LoVo (cell line): ENCODE measurements at regions not wholly inside any gene's neighbourhood (a gene's known extent, or its start where the extent isn't known, plus 50 kb on each side); places are given as distances from the start of the nearest gene placed in this dataset.

Source experiments
- DNase-seq: peaks from one replicate; pipeline ENCODE4 v3.0.0-alpha.2; 2016; ENCODE audit warnings: low spot score

GRCh38 chr2:146669735-146670134 lies 1175.1 kb upstream of the ACVR2A start:
- no peak for DNase-seq

- DNase-seq: no peak
These were observed 1178.5 kb upstream of the ACVR2A start for GRCh38 chr2:146666340-146666739.

DNA sequence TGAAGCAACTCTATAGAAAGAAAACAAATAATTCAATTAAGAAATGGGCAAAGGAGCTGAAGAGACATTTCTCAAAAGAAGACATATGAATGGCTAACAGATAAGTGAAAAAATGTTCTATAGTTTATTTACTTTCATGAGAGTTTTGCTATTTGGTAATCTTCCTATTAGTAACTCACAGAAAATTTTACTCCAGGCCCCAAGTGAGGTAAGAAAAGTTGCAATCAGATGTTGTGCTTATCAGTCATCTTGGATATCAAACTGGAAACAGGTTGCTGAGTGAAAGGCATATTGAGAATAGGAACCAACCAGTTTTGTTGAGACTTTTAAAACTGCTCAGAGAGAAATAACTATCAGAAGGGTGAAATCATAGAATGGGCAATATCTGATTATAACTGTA lies 1179.0 kb upstream of the ACVR2A start:
- no peak for DNase-seq

DNA sequence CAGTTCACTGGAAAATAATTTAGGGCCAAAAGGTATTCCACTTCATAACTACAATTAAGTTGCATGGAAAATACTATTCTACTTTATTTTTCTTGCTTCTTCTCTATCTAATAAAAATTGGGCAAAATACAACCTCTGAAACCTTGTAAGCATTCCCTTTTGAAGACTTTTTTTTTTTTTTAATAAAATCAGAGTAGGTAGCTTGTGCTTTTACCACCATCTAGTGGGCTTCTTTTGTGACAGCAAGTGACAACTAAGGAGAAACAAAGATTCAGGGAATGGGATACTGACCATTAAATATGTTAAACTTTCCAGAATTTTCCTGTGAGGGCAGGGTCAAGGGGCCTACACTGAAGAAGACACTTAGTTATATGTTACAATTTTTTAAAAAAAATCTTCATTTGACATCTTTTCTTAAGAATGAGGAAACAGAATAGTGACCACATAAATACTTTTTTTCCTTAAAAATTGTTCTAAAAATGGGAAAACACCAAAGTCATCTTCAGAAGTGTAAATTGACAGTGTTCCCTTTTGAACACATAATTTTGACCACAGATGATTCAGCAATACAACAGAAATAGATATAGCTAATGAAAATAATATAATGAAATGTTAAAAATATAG lies 1183.2 kb upstream of the ACVR2A start:
- DNase-seq: peak; percentile 44

DNA sequence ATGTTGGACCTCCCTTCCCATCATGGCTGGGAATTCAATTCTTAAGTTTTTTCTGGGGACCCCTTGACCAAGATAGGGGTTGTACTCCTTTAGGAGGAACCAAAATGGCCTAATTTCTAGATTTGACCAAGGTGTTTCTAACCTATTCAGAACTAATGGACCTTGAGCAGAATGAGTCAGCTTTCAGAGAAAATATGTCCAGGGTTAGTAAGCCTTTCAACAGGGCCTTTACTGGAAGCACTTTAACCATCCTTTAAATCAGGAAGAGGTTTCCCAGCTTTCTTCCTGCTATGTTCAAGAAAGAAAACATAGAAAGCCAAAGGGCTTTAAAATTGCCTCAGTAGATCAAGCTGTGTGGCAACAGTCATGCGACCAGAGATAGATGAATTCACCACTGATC lies 1184.9 kb upstream of the ACVR2A start:
- no peak for DNase-seq

DNA sequence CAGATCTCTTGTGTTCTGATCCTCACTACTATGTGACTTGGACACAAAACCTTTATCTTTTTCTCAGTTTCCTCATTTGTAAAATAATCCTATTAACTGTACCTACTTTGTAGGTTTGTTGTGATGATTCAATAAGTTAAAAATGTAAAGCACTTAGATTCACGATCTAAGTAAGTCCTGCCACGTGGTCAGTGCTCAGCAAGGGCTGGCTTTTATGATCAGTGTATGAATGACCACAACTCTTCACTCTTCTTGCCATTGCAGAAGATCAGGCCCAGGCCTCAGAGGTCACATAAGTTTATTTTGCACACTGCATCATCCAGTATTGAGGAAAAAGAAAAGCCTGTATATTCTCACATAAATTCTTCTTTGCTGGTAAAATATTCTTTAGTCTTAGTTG lies 1192.5 kb upstream of the ACVR2A start:
- no peak for DNase-seq

DNA sequence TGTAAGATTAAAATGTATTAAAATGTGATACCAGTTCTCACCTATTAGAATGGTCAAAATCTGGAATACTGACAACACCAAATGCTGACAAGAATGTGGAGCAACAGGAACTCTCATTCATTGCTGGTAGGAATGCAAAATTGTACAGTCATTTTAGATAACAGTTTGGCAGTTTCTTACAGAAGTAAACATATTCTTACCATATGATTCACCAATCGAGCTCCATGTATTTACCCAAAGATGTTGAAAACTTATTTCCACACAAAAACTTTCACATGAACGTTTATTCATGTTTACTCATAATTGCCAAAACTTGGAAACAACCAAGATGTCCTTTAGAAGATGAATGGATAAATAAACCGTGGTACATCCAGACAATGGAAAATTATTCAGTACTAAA lies 1193.5 kb upstream of the ACVR2A start:
- DNase-seq: no peak

DNA sequence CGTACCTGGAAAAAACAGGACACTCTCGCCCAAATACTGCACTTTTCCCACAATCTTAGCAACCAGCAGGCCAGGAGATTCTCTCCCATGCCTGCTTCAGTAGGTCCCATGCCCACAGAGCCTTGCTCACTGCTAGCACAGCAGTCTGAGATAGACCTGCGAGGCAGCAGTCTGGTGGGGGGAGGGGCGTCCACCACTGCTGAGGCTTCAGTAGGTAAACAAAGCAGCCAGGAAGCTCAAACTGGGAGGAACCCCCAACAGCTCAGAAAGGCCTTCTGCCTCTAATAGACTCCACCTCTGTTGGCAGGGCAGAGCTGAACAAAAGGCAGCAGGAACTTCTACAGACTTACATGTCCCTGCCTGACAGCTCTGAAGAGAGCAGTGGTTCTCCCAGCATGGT lies 1202.8 kb upstream of the ACVR2A start:
- DNase-seq: no peak

- DNase-seq: peak; percentile 60
These were observed 1210.4 kb upstream of the ACVR2A start for GRCh38 chr2:146634230-146635097.

DNA sequence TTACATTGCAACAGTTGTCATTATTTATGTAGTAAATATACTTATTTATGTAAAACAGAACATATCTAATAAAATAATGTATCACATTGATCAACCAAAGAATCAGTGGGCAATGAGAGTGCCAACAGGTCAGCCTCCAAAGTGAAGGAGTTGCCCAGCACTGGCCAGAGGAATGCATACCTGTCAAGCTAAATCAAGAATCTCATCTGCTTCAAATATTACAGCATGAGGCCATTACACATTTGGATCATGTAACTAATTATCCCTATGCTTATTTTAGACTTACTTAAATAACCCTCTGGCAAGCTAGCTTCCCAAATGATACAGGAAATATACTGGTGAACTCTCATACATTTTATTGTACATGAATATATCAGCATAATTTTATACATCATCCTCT lies 1211.7 kb upstream of the ACVR2A start:
- DNase-seq: no peak

DNA sequence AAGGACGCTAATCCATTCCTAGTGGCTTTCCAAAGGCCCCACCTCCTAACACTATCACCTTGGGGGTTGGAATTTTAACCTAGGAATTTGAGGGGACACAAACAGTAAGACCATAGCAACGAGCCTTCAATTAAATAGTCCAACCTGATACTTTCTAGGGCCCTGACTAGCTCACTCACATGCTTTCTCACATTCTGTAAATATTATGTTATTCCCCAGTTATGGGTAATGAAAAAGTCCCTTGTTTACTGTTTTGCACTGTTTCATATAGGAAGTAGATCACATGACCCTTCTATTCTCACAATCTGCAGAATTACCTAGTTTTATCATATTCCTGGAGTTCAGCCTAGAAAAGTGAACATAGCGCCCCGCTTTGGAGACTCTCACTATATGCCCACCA lies 1212.1 kb upstream of the ACVR2A start:
- DNase-seq: no peak

GRCh38 chr2:146624430-146625160 lies 1220.2 kb upstream of the ACVR2A start:
- DNase-seq: no peak

- DNase-seq: no peak
These were observed 1221.1 kb upstream of the ACVR2A start for GRCh38 chr2:146623771-146624170.

- no peak for DNase-seq
These were observed 1223.2 kb upstream of the ACVR2A start for GRCh38 chr2:146621656-146622055.

GRCh38 chr2:146615778-146616177 lies 1229.1 kb upstream of the ACVR2A start:
- no peak for DNase-seq

- DNase-seq: peak; percentile 3
These were observed 1236.3 kb upstream of the ACVR2A start for GRCh38 chr2:146608490-146608889.

GRCh38 chr2:146604521-146604920 lies 1240.3 kb upstream of the ACVR2A start:
- no peak for DNase-seq

DNA sequence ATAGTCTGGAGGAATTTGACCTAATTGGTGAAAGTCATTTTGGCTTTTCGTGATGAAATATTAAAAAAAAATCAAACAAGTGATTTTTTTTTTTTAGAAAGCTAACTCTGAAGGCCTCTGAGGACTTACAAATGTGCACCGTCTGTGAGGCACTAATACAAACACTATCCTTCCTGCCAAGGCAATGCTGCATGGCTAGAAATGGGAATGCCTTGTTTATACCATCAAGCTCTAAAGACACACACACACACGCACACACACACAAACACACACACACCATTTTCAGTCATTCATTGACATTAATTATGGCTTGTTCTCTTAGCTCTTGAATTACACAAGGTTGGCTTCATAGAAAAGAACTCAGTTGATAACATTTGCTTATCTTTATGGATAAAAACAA lies 1242.0 kb upstream of the ACVR2A start:
- DNase-seq: no peak

DNA sequence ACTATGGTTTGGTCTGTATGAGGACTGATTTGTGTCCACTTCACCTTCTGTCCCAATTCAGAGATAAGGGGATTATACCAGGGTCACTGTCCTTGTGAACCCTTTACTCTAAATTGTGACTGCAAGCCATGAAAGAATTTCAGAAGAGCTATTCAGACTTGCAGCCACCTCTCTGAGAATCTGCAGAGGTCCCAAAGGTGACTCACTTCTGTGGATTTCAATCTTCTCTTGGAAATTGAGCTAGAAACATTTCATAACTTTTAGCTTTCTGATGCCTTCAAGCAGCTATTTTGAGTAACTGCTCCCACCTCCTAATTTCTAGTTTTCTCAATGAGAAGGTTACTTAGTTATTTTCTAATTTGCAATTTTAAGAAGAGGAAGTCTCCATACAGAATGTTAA lies 1242.4 kb upstream of the ACVR2A start:
- DNase-seq: no peak

DNA sequence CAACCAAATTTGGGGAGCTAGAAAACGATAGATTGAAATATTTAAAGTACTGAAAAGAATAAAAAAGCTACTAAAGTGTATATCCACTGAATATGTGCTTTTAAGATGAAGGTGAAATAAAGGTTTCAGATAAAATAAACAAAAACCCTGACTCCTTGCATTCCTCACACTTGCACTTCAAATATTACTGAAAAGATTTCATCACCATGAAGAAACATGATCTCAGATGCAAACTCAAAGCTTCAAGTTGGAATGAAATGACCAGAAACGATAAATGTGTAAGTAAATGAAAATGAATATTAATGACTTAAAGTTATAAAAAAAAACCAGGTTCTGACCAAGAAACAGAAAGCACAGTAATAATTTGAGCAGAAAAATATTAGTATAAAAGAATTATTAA lies 1246.0 kb upstream of the ACVR2A start:
- DNase-seq: no peak

GRCh38 chr2:146597291-146597690 lies 1247.5 kb upstream of the ACVR2A start:
- DNase-seq: no peak

DNA sequence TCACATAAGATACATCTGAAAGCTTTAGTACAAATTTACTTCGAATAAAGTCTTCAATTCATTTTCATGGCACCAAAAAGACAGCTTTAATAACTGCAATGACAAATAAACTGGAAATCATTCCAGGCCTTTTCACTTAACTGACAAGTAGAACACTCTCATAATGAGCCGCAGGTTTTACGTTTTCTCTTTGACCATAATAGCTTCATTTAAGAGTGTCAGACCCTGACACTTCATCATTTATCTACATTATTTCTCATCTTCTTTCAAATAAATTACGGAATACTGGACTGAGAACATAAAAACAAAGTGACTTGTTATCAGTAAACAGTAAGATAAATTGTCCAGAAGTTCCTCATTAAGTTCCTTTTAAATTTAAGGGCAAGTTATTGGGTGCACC lies 1252.9 kb upstream of the ACVR2A start:
- DNase-seq: no peak

GRCh38 chr2:146587291-146587713 lies 1257.5 kb upstream of the ACVR2A start:
- DNase-seq: no peak
